Activated T-helper 17 cell treated with anti-CD3 and anti-CD28 coated beads, Interleukin-2, amount 50 U/mL, for 72 hours (primary cell): ENCODE measurements at regions not wholly inside any gene's neighbourhood (a gene's known extent, or its start where the extent isn't known, plus 50 kb on each side); places are given as distances from the start of the nearest gene placed in this dataset.
"Not testable (repeated sequence)": the region's sequence is repeated elsewhere in the genome, so short reads cannot be mapped to it uniquely, and the experiment has no call there.

Experiments
- ATAC-seq: fragments of 150-1000 bp; cut with Tn5 transposase; replicated peaks from 2 replicates; pipeline ENCODE4 v1.10.0; 2021; ENCODE audit warnings: mild to moderate bottlenecking, moderate library complexity
- H3K27ac Mint-ChIP-seq: one replicate; pipeline ENCODE4 v1.8.0; 2022; ENCODE audit warnings: mixed read lengths
- H3K27me3 Mint-ChIP-seq: one replicate; pipeline ENCODE4 v1.8.0; 2022; ENCODE audit warnings: mixed read lengths
- H3K36me3 Mint-ChIP-seq: one replicate; pipeline ENCODE4 v1.8.0; 2022; ENCODE audit warnings: low read depth, mild to moderate bottlenecking, mixed read lengths
- H3K4me1 Mint-ChIP-seq: one replicate; pipeline ENCODE4 v1.8.0; 2022; ENCODE audit warnings: mixed read lengths
- H3K4me3 Mint-ChIP-seq: one replicate; pipeline ENCODE4 v1.8.0; 2022; ENCODE audit warnings: mild to moderate bottlenecking, mixed read lengths
- H3K9me3 Mint-ChIP-seq: one replicate; pipeline ENCODE4 v1.8.0; 2022; ENCODE audit warnings: mixed read lengths

DNA sequence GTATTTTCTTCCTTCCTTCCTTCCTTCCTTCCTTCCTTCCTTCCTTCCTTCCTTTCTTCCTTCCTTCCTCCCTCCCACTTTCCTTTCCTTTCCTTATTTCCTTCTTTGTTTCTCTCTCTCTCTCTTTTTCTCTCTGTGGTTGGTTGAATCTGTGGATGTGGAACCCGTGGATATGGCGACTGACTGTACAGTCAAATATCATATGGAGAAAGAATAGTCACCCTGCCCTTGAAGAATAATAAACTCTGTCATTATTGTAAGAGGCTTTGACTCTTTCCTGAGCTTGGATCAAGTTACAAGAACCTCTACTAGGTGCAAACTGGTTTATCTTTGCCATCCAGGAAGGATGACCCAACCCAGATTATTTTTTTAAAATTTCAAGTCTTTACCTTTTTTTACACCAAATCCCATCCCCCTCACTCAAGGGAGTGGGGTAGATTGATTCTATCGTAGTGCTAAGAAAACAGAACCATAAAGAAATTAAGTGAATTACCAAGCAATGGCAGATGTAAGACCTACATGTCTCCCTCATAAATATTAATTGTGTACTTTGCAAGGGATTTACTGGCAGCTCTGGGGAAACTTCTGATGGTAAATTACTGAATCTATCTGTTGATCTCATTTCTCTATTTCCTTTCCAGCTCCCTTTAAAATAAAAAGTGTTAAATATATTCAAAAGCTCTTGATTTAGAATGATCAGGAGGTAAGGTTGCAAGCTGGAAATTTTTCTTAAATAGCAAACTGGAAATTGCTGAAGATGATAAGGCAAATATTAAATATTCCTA lies 667.5 kb downstream of the UTRN start:
- no peak for ATAC-seq
- Mint-ChIP-seq H3K36me3 (no peaks in the 10 kb centered on the region), H3K4me1 (no peaks in the 10 kb centered on the region), H3K27me3 (peaks cover 12% of the 10 kb centered on the region), H3K27ac (no peak overlapping the region), H3K9me3 (no peaks in the 10 kb centered on the region), H3K4me3 (no peak overlapping the region)

DNA sequence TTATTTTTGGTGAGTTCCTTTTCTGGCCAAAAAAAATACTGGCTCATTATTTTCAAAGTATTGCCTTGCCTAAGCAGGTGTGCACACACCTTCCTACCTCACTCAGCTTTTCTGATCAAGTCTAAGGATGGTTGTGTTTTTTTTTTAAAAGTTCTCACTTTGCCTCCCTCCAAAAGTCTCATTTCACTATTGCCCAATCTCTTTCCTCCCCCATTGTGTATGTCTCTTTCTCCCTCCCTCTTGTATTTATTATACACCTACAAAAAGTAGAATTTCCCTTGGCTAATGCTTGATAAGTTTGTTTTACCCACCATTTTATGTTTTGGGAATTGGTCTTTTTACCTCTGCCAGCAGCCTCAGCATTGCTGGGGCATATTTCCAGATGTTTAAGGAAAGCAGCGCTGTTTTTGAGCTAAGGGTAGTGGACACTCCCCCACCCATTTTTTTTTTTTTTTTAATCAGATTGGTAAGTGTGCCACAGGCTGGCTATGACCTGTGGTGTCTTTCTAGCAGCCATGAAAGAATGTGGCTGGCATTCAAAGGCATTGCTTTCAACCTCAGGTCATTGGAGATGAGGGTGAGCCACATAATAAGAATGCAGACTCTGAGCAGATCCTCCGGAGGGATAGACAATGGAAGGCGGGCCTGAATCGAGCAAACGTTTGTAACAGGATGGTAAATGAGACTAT lies 668.6 kb downstream of the UTRN start:
- no peaks in the 10 kb centered on the region for H3K36me3 Mint-ChIP-seq
- H3K4me3 Mint-ChIP-seq, result no peak overlapping the region
- no peak for ATAC-seq
- no peaks in the 10 kb centered on the region for H3K4me1 Mint-ChIP-seq
- peaks cover 12% of the 10 kb centered on the region for H3K27me3 Mint-ChIP-seq
- H3K27ac Mint-ChIP-seq, result no peak overlapping the region
- H3K9me3 Mint-ChIP-seq, result no peaks in the 10 kb centered on the region

DNA sequence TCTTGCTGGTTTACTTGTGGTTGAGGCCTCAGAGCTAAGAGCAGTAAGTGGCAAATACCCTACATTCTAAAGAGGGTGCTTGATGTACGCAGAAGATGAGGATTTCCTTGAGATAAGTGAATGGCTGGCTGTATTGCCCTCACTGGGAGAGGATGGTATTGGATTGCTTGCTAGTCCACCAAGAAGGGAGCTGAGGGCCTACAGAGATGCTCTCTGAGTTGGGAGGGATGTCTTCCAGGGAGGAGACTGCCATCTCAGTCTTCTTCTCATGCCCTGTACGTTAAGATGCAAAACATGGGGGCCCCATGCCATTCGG lies 669.1 kb downstream of the UTRN start:
- no peaks in the 10 kb centered on the region for H3K36me3 Mint-ChIP-seq
- no peak for ATAC-seq
- H3K9me3 Mint-ChIP-seq, result no peaks in the 10 kb centered on the region
- no peak overlapping the region for H3K4me3 Mint-ChIP-seq
- no peaks in the 10 kb centered on the region for H3K4me1 Mint-ChIP-seq
- peaks cover 12% of the 10 kb centered on the region for H3K27me3 Mint-ChIP-seq
- H3K27ac Mint-ChIP-seq, result no peak overlapping the region

DNA sequence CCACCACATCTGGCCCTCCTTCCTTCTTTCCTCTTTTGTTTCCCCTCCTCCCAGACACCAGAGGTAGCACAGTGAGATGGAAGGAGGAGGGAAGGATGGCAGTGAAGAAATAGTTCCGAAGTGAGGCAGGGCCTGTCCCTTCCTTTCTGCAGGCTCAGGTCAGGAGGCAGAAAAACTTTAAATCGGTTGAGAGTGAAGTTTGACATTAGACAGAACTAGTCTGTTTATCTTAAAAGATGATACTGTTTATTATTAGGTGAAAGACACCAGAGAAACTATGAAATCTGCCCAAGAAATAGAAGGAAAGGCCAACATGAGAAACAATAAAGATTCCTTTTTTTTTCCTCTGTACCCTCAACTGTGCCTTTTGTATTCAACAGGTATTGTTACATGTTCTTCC lies 670.3 kb downstream of the UTRN start:
- Mint-ChIP-seq H3K36me3 (no peaks in the 10 kb centered on the region), H3K9me3 (no peaks in the 10 kb centered on the region), H3K27ac (no peak overlapping the region), H3K27me3 (peaks cover 12% of the 10 kb centered on the region), H3K4me3 (no peak overlapping the region), H3K4me1 (no peaks in the 10 kb centered on the region)
- no peak for ATAC-seq

DNA sequence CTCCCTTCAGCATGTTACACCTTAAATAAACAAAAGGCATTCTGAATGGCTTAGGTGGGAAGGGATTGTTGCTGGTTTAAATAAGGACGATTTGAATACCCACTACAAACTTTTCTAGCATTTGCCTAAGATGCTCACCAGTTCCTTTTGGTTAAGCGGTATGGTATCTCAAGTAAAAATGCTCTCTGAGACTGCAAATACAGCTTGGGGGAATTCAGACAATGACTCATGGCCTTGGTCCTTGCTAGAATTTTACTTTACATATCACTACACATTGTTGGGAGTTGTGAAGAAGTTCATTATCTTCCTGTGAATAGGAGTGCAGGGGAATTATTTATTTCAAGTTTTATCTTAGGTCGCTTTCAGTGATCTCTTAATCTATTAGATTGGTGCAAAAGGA lies 670.7 kb downstream of the UTRN start:
- H3K4me3 Mint-ChIP-seq, result no peak overlapping the region
- no peak overlapping the region for H3K27ac Mint-ChIP-seq
- no peaks in the 10 kb centered on the region for H3K4me1 Mint-ChIP-seq
- H3K36me3 Mint-ChIP-seq, result no peaks in the 10 kb centered on the region
- no peaks in the 10 kb centered on the region for H3K9me3 Mint-ChIP-seq
- peaks cover 12% of the 10 kb centered on the region for H3K27me3 Mint-ChIP-seq
- ATAC-seq, result no peak

DNA sequence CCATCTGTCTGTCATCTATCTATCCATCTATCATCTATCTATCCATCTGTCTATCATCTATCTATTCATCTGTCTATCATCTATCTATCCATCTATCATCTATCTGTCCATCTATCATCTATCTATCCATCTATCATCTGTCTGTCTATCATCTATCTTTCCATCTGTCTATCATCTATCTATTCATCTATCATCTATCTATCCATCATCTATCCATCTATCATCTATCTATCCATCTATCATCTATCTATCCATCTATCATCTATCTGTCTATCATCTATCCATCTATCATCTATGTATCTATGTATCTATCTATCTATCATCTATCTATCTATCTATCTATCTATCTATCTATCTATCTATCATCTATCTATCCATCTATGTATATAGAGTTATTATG lies 671.6 kb downstream of the UTRN start:
- H3K27me3 Mint-ChIP-seq, ATAC-seq, H3K27ac Mint-ChIP-seq, H3K4me3 Mint-ChIP-seq, H3K36me3 Mint-ChIP-seq, H3K4me1 Mint-ChIP-seq, H3K9me3 Mint-ChIP-seq: not testable (repeated sequence)

DNA sequence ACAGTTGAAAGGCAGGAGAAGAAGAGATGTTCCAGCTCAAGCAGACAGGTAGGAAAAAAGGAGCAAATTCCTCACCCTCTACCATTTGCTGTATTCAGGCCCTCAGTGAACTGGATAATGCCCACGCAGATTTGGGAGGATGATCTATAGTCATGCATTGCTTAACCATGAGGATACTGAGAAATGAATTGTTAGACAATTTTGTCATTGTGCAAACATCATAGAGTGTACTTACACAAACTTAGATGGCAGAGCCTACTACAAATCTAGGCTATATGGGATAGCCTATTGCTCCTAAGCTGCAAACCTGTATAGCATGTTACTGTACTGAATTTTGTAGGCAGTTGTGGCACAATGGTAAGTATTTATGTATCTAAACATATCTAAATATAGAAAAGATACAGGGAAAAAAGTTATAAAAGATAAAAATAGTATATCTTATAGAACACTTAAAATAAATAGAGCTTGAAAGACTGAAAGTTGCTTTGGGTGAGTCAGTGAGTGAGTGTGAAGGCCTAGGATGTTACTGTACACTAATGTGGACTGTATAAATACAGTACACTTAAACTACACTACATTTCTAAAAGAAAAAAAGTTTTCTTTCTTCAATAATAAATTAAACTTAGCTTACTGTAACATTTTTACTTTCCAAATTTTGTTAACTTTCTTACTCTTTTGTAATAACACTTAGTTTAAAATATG lies 672.3 kb downstream of the UTRN start:
- no peaks in the 10 kb centered on the region for H3K9me3 Mint-ChIP-seq
- no peaks in the 10 kb centered on the region for H3K4me1 Mint-ChIP-seq
- H3K36me3 Mint-ChIP-seq, result no peaks in the 10 kb centered on the region
- ATAC-seq, result no peak
- peaks cover 6% of the 10 kb centered on the region for H3K27me3 Mint-ChIP-seq
- H3K4me3 Mint-ChIP-seq, result no peak overlapping the region
- H3K27ac Mint-ChIP-seq, result no peak overlapping the region

DNA sequence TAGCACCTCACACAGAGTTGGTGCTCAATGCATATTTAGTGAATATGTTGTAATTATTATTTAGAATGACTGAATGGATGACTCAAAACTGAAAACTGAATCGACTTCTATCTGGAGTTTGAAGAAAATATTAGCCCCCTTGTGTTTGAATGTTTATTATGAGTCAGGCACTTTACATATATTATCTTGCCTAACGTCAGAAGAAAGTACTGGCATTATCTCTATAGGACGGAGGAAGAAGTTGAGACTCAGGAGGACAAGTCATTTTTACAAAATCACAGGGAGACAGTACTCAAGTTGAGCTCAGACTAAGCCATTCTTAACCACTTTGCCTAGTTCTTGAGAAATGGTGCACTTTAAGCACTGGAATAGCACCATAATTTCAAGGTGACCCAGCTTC lies 684.0 kb downstream of the UTRN start:
- H3K4me1 Mint-ChIP-seq, result no peaks in the 10 kb centered on the region

DNA sequence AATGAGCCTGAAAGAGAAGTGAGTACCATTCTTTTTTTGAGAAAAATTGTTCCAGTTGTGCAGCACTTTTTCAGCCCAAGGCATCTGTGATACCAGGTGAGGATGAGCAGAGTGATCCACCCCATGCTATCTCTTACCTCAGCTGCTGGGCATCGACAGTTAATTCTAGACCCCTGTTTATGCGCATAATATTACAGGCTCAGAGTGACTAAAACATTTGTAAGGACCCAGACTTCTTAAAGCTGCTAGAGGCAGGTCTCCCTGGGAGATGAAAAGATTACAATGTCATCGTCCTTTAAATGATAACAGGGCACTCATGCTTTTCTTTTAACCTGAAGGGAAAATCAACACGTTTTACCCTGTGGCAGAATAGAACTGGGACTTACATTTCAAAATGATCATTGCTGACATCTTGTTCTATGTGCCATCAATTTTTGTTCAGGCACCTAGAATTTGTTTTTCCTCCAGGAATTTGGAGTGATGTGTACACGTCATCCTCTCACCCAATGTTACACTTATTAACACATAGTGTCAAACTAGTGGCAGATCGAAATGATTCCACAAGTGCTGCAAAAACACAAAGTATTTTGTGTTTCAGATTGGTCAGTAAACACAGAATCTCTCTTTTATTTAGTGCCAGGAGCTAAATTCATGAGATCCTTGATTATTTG lies 684.6 kb downstream of the UTRN start:
- Mint-ChIP-seq H3K36me3 (no peaks in the 10 kb centered on the region), H3K27me3 (peaks cover 11% of the 10 kb centered on the region), H3K9me3 (no peaks in the 10 kb centered on the region), H3K4me1 (no peaks in the 10 kb centered on the region), H3K4me3 (no peak overlapping the region), H3K27ac (no peak overlapping the region)
- ATAC-seq, result no peak

More for the DNA sequence above, 684.0 kb downstream of the UTRN start:
- Mint-ChIP-seq H3K9me3 (no peaks in the 10 kb centered on the region), H3K27me3 (peaks cover 11% of the 10 kb centered on the region), H3K36me3 (no peaks in the 10 kb centered on the region), H3K27ac (no peak overlapping the region), H3K4me3 (no peak overlapping the region)
- ATAC-seq, result no peak

DNA sequence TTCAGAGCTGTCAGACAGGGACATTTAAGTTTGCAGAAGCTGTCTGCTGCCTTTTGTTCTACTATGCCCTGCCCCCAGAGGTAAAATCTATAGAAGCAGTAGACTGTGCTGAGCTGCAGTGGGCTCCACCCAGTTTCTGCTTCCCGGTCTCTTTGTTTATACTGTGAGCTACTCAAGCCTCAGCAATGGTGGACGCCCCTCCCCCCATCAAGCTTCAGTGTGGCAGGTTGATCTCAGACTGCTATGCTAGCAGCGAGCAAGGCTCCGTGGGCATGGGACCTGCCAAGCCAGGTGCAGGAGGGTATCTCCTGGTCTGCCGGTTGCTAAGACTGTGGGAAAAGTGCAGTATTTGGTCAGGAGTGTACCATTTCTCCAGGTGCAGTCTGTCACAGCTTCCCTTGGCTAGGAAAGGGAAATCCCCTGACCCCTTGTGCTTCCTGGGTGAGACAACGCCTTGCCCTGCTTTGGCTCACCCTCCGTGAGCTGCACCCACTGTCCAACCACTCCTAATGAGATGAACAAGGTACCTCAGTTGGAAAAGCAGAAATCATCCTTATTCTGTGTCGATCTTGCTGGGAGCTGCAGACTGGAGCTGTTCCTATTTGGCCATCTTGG lies 692.2 kb downstream of the UTRN start:
- not testable (repeated sequence) for H3K4me3 Mint-ChIP-seq, H3K4me1 Mint-ChIP-seq, H3K27ac Mint-ChIP-seq, ATAC-seq, H3K9me3 Mint-ChIP-seq, H3K36me3 Mint-ChIP-seq
- peaks cover 15% of the 10 kb centered on the region for H3K27me3 Mint-ChIP-seq

DNA sequence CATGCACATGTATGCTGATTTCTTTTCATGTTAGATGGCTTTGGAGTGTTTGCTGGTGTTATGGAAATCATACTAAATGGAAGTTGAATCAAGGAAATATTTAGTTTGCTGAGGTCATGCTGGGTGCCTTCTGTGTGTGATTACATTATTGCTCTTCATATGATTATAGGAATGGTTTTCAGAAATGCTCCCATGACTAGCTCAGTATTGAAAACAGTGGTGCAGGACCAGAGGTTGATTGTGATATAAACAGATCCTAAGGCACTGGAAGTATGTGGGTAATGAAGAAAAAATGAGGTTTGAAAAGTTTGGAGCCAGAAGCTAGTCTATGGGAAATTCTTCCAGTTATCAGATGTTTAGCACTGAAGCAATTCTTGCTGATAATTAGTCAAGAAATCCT lies 693.1 kb downstream of the UTRN start:
- H3K4me1 Mint-ChIP-seq, result no peaks in the 10 kb centered on the region
- H3K36me3 Mint-ChIP-seq, result no peaks in the 10 kb centered on the region
- no peak overlapping the region for H3K4me3 Mint-ChIP-seq
- no peak overlapping the region for H3K27ac Mint-ChIP-seq
- H3K9me3 Mint-ChIP-seq, result peaks cover 8% of the 10 kb centered on the region
- ATAC-seq, result no peak
- peaks cover 15% of the 10 kb centered on the region for H3K27me3 Mint-ChIP-seq

DNA sequence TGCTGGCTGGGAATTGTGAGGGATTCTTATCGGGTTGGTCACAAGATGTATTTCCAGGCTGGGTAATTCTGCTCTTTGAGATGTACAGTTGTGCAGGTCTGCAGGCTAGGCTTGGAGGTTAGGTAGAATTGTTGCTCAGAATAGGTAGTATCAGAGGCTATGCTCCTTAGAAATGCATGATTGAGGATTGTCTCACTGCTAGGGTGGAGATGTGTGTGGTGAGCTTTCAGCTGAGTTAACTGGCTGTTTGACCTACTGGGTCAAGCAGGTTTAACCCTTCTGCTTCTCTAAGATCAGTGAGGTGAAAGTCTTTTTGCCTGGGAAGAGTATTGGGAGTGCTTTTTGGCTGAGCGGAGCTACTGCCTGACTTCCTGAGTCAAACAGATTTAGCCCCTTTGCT lies 701.1 kb downstream of the UTRN start:
- H3K36me3 Mint-ChIP-seq, result no peaks in the 10 kb centered on the region
- no peak overlapping the region for H3K4me3 Mint-ChIP-seq
- no peak overlapping the region for H3K27ac Mint-ChIP-seq
- peaks cover 14% of the 10 kb centered on the region for H3K9me3 Mint-ChIP-seq
- no peaks in the 10 kb centered on the region for H3K4me1 Mint-ChIP-seq
- no peak for ATAC-seq
- peaks cover 30% of the 10 kb centered on the region for H3K27me3 Mint-ChIP-seq

DNA sequence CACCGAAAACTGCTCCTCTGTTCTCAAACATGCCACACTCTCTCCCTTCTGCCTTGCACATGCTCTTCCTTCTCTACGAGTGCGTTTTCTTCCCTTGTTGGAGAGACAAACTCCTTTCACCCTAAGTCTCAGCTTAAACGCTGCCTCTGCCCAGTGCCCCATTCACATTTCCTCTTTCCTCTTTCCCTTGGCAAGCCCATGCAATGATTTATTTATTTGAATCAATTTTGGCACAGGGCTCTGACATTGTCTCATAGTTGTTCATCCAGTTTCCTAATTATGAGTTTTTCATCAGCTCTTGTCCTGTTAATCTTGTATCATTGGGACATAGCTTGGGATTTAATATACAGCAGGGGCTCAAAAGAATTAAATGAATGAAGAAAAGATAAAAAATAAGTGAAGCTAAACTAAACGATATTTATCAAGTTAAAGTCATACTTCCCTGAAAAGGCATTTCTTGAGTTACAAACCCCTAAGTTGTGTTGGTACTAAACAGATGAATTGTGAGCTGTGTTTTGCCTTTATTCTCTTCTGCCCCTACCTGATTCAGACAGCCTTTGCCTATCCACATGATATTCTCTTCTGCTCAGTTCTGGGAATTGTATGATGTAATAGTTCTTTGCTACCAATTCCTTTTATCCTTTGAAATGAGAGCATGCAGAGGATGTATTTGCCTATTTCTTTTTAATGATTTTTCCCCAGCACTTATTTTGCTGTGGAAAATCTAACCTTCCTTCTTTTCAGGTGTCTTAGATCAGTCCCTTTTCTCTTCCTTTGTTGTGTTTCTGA lies 704.4 kb downstream of the UTRN start:
- ATAC-seq, result no peak
- Mint-ChIP-seq H3K4me1 (no peaks in the 10 kb centered on the region), H3K27ac (no peak overlapping the region), H3K27me3 (peaks cover 46% of the 10 kb centered on the region), H3K9me3 (peaks cover 10% of the 10 kb centered on the region), H3K36me3 (no peaks in the 10 kb centered on the region), H3K4me3 (no peak overlapping the region)

DNA sequence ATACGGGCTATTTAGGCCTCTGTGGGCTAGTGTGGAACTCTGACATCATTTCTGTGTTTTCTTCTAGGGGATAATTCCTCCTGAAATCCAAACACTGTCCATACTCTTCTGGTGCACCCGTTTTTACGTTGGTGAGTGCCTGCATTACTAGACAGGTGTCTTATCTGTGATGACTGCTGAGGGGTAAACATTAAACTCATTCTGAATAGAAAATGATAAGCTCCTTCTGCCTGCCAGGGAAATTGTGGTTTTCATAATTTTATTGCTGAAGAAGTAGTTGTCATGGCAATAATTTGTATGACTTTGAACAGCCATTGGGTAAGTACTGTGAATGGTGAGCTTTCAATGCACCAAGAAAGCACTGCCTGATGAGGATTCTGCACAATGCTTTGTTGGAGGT lies 705.6 kb downstream of the UTRN start:
- no peaks in the 10 kb centered on the region for H3K4me1 Mint-ChIP-seq
- H3K9me3 Mint-ChIP-seq, result peaks cover 5% of the 10 kb centered on the region
- H3K27me3 Mint-ChIP-seq, result peaks cover 44% of the 10 kb centered on the region
- no peaks in the 10 kb centered on the region for H3K36me3 Mint-ChIP-seq
- no peak for ATAC-seq
- H3K4me3 Mint-ChIP-seq, result no peak overlapping the region
- no peak overlapping the region for H3K27ac Mint-ChIP-seq
